ENCODE measurements at regions not wholly inside any gene's neighbourhood (a gene's known extent, or its start where the extent isn't known, plus 50 kb on each side); places are given as distances from the start of the nearest gene placed in this dataset.
"Not testable (repeated sequence)": the region's sequence is repeated elsewhere in the genome, so short reads cannot be mapped to it uniquely, and the experiment has no call there.

DNA sequence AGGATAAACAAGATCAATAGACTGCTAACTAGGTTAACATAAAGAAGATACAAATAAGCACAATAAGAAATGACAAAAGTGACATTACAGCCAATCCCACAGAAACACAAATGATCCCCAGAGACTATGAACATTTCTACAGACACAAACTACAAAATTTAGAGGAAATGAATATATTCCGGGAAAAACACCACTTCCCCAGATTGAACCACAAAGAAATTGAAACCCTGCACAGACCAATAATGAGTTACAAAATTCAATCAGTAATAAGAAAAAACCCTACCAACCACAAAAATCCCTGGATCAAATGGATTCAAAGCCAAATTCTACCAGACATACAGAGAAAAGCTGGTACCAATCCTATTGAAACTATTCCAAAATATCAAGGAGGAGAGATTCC is 232.4 kb upstream of the RBMS1 start:
- no peak for DNase-seq (ENCODE audit: low read depth)

DNA sequence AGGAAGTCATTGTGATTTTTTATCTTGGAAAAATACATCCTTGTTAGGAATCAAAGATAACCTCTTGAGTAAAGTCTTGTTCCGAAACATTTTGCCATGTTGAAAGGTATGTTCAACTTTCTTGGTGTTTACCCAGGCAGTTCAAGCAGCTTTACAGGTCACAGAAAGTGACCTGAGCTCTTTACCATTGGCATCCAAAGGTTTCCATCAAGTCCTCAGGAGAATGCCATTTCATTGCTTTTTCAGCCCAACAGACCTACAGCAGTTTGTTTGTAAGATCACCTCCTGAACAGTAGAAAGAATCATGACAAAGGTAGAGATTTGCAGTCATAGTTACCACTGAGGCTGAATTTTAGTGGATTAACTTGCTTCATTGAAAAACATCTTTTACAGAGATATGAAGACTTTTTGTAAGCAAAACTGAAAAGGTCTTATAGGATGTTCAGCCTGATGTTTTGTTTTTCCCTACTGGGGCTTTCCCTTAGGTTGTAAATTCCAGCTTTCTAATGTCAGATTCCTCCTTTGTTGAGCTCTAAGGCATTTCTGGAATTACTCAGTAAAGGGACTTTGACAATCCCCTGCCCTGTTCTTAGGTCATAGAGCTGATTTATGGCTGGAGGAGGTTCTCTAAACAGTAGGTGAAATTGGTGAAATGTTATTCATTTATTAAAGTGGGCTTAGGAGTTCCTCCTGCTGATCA is 236.8 kb upstream of the RBMS1 start:
- DNase-seq (ENCODE audit: low read depth) = peak; percentile 14

DNA sequence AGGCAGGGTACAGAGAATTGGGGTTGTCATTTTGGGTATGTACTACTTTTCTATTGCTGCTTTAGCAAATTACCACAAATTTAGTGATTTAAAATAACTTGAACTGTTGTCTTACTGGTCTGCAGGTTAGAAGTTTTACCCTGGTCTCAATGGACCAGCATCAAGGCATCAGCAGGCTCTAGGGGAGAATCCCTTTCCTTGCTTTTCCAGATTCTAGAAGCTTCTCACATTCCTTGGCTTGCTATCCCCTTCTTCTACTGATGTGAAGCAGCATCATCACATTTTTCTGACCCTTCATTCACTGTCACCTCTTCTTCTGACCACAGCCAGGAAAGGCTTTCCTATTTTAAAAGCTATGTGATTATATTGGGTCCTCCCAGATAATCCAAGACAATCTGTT is 237.8 kb upstream of the RBMS1 start:
- no peak for DNase-seq (ENCODE audit: low read depth)

DNA sequence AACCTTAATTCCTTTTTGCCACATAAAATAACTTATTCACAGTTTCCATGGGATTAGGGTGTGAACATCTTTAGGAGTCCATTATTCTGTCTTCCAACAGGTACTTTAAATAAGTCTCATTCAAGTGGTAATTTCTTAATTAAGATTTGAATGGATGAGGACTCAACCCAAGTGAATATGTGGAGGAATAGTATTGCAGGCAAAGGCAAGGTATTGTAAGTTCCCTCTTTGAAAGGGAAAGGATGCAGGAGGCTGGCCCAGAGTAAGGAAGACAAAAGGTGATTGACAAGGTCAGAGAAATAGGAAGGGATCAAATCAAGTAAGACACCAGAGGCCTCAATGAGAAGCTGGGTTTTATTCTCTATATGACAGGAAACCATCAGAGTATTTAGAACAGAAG is 238.2 kb upstream of the RBMS1 start:
- DNase-seq (ENCODE audit: low read depth) = no peak

DNA sequence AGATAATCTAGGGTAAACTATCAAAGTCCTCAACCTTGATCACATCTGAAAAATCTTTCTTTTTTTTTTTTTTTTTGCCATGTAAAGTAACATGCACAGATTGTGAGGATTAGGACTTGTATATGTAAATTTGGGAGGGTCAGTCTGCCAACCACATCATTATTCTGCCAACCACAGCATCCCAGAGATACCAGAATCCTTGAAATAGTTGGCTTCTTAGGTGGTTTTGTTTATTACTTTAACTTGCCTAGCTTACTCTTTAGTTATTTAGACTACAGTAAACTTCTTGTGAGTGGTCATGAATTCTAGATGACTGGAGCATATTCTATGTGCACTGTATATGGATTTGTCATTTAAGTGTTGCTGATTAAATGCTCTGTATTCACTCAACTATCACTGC is 242.1 kb upstream of the RBMS1 start:
- DNase-seq (ENCODE audit: low read depth) = peak; percentile 24

DNA sequence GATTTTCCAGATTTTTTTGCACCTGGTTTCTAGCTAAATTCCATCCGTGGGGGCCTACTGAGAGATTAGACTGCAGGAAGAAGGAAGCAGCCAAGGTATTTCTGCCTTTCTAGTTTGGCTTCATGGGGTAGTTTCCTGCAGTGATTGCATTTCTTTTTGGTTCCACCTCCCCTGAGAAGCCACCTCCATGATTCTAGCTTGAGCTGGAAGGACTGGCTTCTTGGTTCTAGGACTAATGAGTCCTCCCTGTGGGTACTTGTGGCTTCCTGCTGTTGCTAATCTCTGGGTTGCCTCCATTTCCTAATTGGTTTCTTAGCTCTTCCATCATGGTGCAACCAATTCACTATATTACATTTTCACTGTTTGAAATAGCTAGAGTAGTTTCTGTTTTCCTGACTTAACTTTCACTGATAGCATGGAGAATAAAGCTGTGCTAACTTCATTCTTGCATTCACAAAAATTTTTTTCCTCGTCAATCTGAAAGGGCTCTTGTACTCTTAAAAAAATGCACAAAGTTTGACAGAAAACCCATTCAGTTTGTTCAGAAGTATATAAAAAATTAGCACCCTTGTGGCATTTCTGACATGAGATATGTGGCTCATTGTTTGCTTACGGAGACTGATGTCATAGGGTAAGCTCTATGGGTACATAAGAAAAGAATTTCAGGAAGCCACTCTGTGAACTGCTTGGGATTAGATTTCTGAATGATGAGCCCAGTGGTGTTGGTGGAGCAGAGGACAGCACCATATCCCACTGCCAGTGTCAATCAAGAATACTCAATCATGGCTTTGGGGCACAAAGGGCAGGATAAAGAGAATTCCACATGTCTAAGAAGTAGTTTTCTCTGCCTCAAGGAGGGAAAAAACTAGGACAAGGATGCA is 242.8 kb upstream of the RBMS1 start:
- DNase-seq (ENCODE audit: low read depth) = peak; percentile 68

DNA sequence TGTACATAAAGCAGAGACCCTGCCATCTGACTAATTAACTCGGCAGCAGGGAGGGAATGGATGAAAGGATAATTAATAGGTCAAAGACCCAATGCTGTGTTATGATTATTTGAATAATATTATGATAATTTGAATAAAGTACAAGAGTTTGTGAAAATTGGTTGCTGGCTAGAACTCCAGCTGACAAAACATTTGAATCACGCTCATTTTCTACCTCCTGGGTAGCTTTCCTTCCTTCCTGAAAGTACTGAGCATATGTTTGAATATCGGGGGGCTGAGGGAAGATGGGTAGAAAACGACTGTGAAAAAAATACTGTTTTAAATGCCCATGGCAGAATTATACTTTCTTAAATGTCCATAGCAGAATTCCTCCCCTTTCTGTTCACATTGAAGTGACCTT is 243.6 kb upstream of the RBMS1 start:
- no peak for DNase-seq (ENCODE audit: low read depth)

DNA sequence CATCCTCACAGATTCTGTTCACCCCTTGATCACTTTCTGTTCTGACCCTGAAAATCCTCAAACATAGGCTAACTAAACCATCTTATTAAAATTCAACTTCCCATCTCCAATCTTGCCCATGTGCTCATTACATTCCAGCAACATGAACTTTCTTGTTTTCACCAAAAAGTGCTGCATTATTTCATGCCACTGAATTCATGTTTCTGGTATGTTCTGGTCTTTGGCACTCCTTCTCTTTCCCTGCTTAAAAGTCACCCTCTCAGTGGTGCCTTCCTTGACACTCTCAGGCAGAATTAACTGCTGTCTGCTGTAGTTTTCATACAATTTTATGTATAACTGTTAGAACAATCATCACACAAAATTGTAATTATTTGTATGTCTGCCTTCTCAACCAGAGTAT is 247.7 kb upstream of the RBMS1 start:
- no peak for DNase-seq (ENCODE audit: low read depth)

DNA sequence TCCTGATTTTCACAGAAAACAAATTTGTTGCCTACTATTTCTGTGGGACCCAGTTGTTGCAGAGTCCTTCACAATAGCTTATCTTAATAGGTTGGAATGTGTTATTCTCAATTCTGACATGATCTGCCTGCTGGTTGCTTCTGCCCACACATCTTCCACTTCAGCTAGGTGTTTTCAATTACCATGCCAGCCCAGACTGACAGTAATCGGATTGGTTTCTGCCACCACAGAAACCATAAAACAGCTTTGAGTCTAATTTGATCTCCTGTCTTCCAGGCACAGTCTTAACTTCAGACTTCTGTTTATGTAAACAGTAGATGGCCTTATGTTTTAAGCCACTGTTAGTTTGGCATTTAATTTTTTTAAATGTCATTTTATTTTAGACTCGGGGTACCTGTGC is 248.2 kb upstream of the RBMS1 start:
- DNase-seq (ENCODE audit: low read depth) = no peak

DNA sequence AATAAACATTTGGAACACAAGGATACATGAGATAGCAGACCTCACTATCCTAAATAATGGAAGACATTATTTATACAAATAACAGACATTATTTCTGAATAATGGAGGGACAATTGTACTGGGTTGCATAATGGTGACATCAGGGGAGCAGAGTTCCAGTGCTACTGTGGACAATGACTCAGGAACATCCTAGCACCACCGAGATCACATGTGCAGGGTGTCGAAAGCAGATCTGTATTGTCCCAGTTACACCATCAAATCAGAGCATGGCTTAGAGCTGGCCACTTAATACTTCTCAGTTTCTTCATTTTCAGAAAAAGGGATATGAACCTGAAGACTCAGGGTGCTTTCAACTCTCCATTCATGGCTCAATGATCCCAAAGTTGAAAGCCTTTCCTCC is 249.1 kb upstream of the RBMS1 start:
- DNase-seq (ENCODE audit: low read depth) = no peak

DNA sequence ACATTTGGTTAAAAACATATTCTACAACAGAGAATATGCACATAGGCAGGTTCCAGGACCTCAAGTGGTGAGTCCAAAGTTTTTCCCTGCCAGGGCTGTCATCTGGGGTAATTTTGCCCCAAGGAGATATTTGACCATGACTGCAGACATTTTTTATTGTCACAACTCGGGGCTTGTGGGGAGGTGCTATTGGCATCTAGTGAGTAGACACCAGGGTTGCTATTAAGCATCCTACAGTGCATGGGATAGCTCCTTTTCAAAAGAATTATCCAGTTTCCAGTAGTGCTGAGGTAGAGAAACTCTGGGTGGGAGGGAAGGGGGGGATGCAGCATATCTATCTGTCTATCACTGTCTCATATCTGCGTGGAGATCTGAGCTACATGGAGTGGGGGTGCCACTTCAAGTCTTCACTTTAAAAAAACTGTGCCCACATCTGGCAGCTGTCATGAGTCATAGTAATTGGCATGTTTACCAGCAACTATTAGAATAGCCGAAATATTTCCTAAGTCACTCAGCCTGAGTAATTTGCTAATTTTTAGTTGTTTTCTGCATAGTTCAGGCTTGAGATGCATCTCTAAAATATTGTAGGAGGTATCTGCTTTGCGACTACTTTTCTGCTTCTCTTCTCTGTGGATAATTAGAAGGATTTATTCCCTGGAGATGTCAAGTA is 254.0 kb upstream of the RBMS1 start:
- DNase-seq (ENCODE audit: low read depth) = peak; percentile 84

DNA sequence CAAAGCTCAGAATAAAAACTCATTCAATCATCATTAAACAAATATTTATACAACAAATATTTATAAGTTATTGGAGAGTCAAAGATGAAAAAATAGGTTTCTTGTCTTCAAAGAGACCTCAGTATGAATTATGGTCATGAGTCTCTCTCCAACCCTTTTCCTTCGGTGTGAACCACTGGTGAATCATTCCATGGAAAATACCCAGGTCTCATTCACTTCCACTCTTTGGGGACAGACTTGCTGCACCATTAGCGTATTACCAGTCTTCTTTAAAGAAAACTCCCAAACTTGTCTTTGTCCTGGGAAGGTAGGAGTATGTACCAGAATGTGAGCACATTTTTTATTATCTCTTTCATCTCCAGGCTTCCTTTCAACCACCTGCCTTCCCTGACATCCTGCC is 257.4 kb upstream of the RBMS1 start:
- DNase-seq (ENCODE audit: low read depth) = peak; percentile 82

DNA sequence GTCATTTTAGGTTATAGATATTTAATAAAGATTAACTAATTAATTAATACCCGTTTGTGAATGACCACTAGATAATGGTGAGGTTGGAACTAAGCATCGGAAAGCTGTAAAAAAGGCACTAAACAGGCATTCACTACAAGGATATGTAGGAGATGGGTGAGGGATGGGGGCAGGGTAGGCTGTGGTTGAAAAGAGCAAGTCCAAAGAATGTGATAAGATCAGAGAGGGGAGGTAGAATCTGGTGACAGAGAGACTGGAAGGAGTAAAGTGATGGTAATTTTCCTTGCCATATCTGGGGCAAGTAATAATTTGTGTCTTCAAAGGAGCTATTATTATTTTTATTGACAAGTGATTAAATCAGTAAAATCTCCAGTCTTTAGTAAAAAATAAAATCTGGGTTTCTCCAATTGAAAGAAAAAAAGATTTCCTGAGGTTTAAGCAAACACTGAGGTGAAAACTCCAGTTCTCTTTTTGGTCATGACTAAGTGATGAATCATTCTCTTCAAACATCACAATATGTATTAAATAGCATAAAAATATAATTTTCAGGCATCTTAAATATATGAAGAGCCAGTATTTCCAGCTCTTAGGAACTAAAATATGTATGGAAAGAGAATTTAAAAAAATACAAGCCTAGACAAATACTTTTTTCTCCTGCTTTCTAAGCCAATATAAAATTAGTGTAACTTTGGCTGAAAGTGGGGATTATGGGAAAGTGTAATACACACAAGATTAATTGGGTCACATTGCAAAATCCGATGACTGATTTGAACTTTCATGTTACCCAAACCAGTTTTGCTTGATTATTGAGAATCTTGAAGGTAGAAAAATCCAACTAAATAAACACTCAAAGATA is 259.1 kb upstream of the RBMS1 start:
- peak; percentile 84 for DNase-seq (ENCODE audit: low read depth)

DNA sequence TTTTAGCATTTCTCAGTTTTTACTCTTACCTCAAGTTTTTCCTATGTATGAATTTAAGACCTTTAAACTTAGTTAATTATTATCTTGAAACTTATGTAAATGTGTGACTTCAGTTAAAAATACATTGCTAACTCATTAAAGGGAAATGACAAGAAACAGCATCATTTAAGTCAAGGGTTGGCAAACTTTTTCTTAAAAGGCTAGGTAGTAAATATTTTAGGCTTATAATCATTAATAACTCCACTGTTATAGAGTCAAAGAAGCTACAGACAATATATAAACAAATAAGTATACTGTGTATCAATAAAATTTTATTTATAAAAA is 259.7 kb upstream of the RBMS1 start:
- no peak for DNase-seq (ENCODE audit: low read depth)

DNA sequence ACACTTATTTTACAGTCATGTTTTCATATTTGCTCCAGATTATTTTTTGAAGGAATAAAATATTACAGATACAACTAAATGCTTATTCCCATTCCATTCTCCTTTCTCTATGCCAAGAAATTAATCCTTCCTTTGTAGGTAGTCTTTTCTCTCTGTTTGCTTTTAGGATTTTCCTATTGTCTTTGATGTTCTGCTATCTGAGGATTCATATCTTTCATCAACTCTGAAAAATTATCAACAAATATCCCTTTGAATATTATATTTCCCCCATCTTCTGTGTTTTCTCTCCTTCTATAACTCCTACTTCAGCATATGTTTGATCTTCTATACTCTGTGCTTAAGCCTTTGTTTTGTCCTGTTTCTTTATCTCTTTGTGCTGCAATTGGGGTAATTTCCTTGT is 260.4 kb upstream of the RBMS1 start:
- DNase-seq (ENCODE audit: low read depth) = no peak

DNA sequence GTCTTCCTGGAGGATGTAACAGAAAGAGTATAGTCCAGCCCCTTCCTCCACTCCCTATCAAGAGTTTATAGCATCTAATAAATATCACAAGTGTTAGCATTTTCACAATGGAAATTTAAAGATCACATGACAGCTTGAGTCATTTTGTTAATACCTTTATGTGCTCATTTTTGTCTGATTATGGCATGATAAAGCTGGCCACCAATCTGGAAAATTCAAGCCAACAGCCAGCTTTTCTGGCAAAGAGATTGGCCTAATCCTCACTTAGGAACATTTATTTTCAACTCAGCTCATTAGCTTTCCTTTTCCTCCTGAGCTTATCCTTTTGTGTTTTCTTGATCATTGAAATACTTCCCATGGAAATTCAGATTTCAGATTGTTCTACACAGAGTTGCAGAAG is 262.9 kb upstream of the RBMS1 start:
- DNase-seq (ENCODE audit: low read depth) = no peak

DNA sequence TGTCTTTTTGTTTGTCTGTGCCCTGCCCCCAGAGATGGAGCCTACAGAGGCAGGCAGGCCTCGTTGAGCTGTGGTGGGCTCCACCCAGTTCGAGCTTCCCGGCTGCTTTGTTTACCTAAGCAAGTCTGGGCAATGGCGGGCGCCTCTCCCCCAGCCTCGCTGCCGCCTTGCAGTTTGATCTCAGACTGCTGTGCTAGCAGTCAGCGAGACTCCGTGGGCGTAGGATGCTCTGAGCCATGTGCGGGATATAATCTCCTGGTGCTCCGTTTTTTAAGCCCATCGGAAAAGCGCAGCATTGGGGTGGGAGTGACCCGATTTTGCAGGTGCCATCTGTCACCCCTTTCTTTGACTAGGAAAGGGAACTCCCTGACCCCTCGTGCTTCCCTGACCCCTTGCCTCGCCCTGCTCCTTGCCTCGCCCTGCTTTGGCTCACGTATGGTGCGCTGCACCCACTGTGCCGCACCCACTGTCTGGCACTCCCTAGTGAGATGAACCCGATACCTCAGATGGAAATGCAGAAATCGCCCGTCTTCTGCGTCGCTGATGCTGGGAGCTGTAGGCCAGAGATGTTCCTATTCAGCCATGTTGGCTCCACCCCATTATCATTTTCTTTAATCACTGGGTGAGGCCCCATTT is 269.0 kb upstream of the RBMS1 start:
- DNase-seq (ENCODE audit: low read depth) = not testable (repeated sequence)

DNA sequence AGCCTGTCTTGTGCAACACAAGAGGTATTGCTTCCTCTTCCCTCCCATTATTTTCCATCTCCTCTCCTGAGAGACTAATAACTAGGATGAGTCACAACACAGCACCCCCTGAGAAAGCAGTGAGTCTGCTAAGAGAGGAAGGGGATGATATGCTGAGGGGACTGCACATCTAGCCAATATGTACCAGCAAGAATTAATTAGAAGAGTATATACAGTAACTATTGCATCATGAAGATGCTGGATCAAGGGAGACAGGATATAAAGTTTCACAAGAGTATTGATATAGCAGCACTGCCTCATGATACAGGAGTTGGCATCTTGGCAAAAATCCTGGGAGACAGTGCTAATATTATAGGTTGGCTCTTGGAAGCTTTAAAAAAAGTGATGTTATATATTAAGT is 289.9 kb upstream of the RBMS1 start:
- no peak for DNase-seq (ENCODE audit: low read depth)

DNA sequence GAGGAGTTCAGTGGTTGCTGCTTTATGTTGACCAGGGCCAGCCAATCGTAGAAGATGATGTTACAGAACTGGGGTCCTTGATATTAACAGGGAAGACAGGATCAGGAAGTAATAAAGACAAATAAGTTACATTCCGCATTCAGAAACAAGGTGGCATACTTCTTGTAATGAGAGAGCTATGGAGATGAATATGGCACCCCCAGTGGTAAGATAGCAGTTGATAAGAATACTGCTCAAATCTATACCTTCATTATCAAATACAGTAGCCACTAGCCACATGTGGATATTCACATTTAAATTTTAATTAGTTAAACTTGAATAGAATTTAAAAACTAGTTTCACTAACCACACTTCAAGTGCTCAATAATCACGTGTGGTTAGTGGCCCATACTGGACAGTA is 290.4 kb upstream of the RBMS1 start:
- no peak for DNase-seq (ENCODE audit: low read depth)

DNA sequence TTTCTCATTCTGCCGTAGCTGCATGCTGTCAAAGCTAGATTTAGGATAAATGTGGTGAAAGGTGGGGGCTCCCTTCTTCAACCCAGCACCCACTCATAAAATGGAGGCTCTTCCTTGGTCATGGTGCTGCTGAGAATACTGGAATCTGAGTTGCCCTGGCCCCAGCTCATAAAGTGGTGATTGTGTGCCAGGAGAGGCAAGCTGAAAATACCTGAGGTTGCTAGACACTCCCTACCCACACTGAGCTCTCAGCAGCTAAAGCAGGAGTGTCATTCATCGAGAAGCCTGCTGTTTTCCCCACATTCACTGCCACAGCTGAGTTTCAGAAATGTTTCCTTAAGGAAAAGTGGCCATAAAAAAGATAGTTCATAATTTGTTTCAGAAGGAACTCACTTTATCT is 297.1 kb upstream of the RBMS1 start:
- DNase-seq (ENCODE audit: low read depth) = no peak

DNA sequence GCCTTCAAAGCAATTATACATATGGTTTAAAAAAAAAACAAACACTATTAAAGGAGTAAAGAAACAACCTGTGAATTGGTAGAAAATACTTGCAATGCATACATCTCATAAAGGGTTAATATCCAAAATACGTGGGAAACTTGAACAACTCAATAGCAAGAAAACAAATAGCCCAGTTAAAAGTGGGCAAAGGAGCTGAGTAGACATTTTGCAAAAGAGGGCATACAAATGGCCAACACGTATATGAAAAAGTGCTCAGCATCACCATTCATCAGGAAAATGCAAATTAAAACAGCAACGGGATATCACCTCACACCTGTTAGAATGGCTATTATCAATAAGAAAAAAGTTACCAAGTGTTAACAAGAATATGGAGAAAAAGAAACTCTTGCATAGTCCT is 298.3 kb upstream of the RBMS1 start:
- DNase-seq (ENCODE audit: low read depth) = no peak

DNA sequence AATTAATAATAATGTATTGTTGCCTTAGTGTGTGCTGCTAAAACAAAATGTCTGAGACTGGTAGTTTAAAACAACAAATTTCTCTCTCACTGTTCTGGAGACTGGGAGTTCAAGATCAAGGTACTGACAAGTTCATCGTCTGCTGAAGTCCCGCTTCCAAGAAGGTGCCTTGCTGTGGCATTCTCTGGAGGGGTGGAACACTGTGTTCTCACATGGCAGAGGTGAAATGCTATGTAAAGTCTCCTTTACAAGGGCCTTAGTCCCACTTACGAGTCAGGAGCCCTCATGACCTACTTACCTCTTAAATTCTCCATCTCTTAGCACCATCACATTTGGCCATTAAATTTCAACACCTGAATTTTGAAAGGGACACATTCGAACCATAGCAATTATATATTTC is 299.2 kb upstream of the RBMS1 start:
- no peak for DNase-seq (ENCODE audit: low read depth)
